Gastroesophageal sphincter (tissue), 4 donors: ENCODE measurements at regions not wholly inside any gene's neighbourhood (a gene's known extent, or its start where the extent isn't known, plus 50 kb on each side); places are given as distances from the start of the nearest gene placed in this dataset.

Source experiments
- ATAC-seq: fragments of 150-250 bp; one replicate; pipeline ENCODE4 v1.9.1; 2016; ENCODE audit warnings: mild to moderate bottlenecking, moderate library complexity
- H3K27ac ChIP-seq, 4 donors: fragments of 200-600 bp; sonication (generic) in 3 of 4; 1 replicate in 3 of 4; 2 replicates in 1 of 4; pipeline ENCODE4 v1.5.1; 2016 to 2019
- H3K27me3 ChIP-seq: fragments of 200-600 bp; sonication (generic); one replicate; pipeline ENCODE4 v1.5.1; 2019
- H3K36me3 ChIP-seq, 2 donors: fragments of 200-600 bp; sonication (generic); one replicate each; pipeline ENCODE4 v1.5.1; 2019; ENCODE audit warnings: control low read depth in 1 of 2
- H3K4me1 ChIP-seq, 3 donors: fragments of 200-600 bp; sonication (generic); 1 replicate in 2 of 3; 2 replicates in 1 of 3; pipeline ENCODE4 v1.5.1; 2016 to 2019; ENCODE audit warnings: control low read depth in 2 of 3
- H3K4me3 ChIP-seq, 2 donors: fragments of 200-600 bp; sonication (generic); one replicate each; pipeline ENCODE4 v1.5.1; 2019; ENCODE audit warnings: mild to moderate bottlenecking in 1 of 2, moderate library complexity in 1 of 2
- H3K9me3 ChIP-seq, 3 donors: fragments of 200-600 bp; sonication (generic); one replicate each; pipeline ENCODE4 v1.5.1; 2017 to 2019; ENCODE audit warnings: control low read depth in 2 of 3
- CTCF ChIP-seq, 4 experiments: fragments of 200-600 bp in 2 of 4; fragments of 450-650 bp in 2 of 4; sonication (generic) in 1 of 4; IDR thresholded peaks; one replicate each; pipeline ENCODE4 v1.5.1; 2017 to 2019; ENCODE audit warnings: antibody characterized with exemption in 4 of 4, mild to moderate bottlenecking in 2 of 4, moderate library complexity in 2 of 4
- EP300 ChIP-seq: sonication (generic); formaldehyde crosslinking; IDR thresholded peaks from one replicate; pipeline ENCODE4 v1.6.1; 2017; ENCODE audit warnings: antibody characterized with exemption, mild to moderate bottlenecking
- POLR2A ChIP-seq, 2 donors: fragments of 450-650 bp; IDR thresholded peaks; one replicate each; pipeline ENCODE4 v1.6.1; 2017; ENCODE audit warnings: antibody characterized with exemption in 2 of 2, mild to moderate bottlenecking in 2 of 2, moderate library complexity in 1 of 2
- POLR2AphosphoS5 ChIP-seq: sonication (generic); formaldehyde crosslinking; IDR thresholded peaks from one replicate; pipeline ENCODE4 v1.6.1; 2017; ENCODE audit warnings: antibody characterized with exemption
- WGBS, 2 donors: methylation state at CpG; one replicate each; pipeline ENCODE4 v1.1.5; 2018; ENCODE audit warnings: low coverage in 1 of 2; 5-methylcytosine and 5-hydroxymethylcytosine counted together

GRCh38 chr5:71986101-71986500, 121.2 kb upstream of the MAP1B start:
- 82 to 100% methylated on average over 1 to 2 of the region's 2 CpGs for WGBS, 2 donors
- no peaks in the 10 kb centered on the region for H3K4me1 ChIP-seq
- no peak overlapping the region for H3K27ac ChIP-seq
- no peak for TF ChIP-seq EP300
- no peak for TF ChIP-seq POLR2AphosphoS5
- TF ChIP-seq POLR2A (IDR thresholded peaks at IDR 0.05): no peak
- no peak for TF ChIP-seq CTCF (IDR thresholded peaks at IDR 0.05)
- peaks cover 0 to 8% (median 0%) of the 10 kb centered on the region in 3 donors for H3K9me3 ChIP-seq
- H3K4me3 ChIP-seq: no peak overlapping the region
- no peak for ATAC-seq
- no peaks in the 10 kb centered on the region for H3K36me3 ChIP-seq
- H3K27me3 ChIP-seq: no peaks in the 10 kb centered on the region

GRCh38 chr5:71988808-71989207, 118.5 kb upstream of the MAP1B start:
- Histone ChIP-seq H3K4me3 (no peak overlapping the region), H3K4me1 (no peaks in the 10 kb centered on the region), H3K9me3 (no peaks in the 10 kb centered on the region), H3K27ac (no peak overlapping the region), H3K36me3 (no peaks in the 10 kb centered on the region), H3K27me3 (no peaks in the 10 kb centered on the region)
- no peak for ATAC-seq
- 80 to 86% methylated on average over 1 of the region's 1 CpG for WGBS, 2 donors
- TF ChIP-seq POLR2AphosphoS5: no peak
- no peak for TF ChIP-seq CTCF (IDR thresholded peaks at IDR 0.05)
- TF ChIP-seq POLR2A (IDR thresholded peaks at IDR 0.05): no peak
- TF ChIP-seq EP300: no peak

GRCh38 chr5:71993600-71993999, 113.7 kb upstream of the MAP1B start:
- H3K27me3 ChIP-seq: no peaks in the 10 kb centered on the region
- H3K9me3 ChIP-seq: no peaks in the 10 kb centered on the region
- ATAC-seq: no peak
- H3K36me3 ChIP-seq: no peaks in the 10 kb centered on the region
- TF ChIP-seq CTCF (IDR thresholded peaks at IDR 0.05) (no peak), EP300 (no peak), POLR2AphosphoS5 (no peak), POLR2A (IDR thresholded peaks at IDR 0.05) (no peak)
- H3K27ac ChIP-seq: no peak overlapping the region
- no peaks in the 10 kb centered on the region for H3K4me1 ChIP-seq
- H3K4me3 ChIP-seq: no peak overlapping the region
- 88 to 94% methylated on average over 3 of the region's 3 CpGs for WGBS, 2 donors

GRCh38 chr5:71996789-71997188, 110.5 kb upstream of the MAP1B start:
- H3K36me3 ChIP-seq: no peaks in the 10 kb centered on the region
- WGBS, 2 donors: 70% methylated on average over 1 of the region's 2 CpGs; no CpG with 5 or more reads in 1 of the 2 donors
- no peaks in the 10 kb centered on the region for H3K4me1 ChIP-seq
- TF ChIP-seq POLR2A (IDR thresholded peaks at IDR 0.05) (no peak), POLR2AphosphoS5 (no peak), EP300 (no peak)
- no peak for ATAC-seq
- no peak overlapping the region for H3K4me3 ChIP-seq
- H3K27me3 ChIP-seq: no peaks in the 10 kb centered on the region
- no peak overlapping the region for H3K27ac ChIP-seq
- H3K9me3 ChIP-seq: no peaks in the 10 kb centered on the region

- H3K9me3 ChIP-seq: no peaks in the 10 kb centered on the region
- no peak overlapping the region for H3K27ac ChIP-seq
- no peaks in the 10 kb centered on the region for H3K4me1 ChIP-seq
- no peak for ATAC-seq
- TF ChIP-seq POLR2AphosphoS5: no peak
- no peak for TF ChIP-seq POLR2A (IDR thresholded peaks at IDR 0.05)
- TF ChIP-seq CTCF (IDR thresholded peaks at IDR 0.05): no peak
- no peaks in the 10 kb centered on the region for H3K36me3 ChIP-seq
- no peak overlapping the region for H3K4me3 ChIP-seq
- no peaks in the 10 kb centered on the region for H3K27me3 ChIP-seq
These were observed 108.5 kb upstream of the MAP1B start for GRCh38 chr5:71998746-71999145.
